GM21447 (cell line): ENCODE measurements at regions not wholly inside any gene's neighbourhood (a gene's known extent, or its start where the extent isn't known, plus 50 kb on each side); places are given as distances from the start of the nearest gene placed in this dataset.

Experiments
- ATAC-seq: cut with Tn5 transposase; IDR thresholded peaks from one replicate; pipeline ENCODE4 v1.9.1; 2021; ENCODE audit not compliant: unreplicated experiment

GRCh38 chr16:86016201-86016965 lies 117.4 kb downstream of the IRF8 start:
- no peak for ATAC-seq

GRCh38 chr16:86018071-86018470 lies 119.1 kb downstream of the IRF8 start:
- ATAC-seq, result no peak

- no peak for ATAC-seq
These were observed 119.5 kb downstream of the IRF8 start for GRCh38 chr16:86018487-86018886.

- no peak for ATAC-seq
These were observed 120.0 kb downstream of the IRF8 start for GRCh38 chr16:86018941-86019340.

- ATAC-seq, result no peak
These were observed 120.6 kb downstream of the IRF8 start for GRCh38 chr16:86019446-86020047.

GRCh38 chr16:86020971-86021370 lies 122.0 kb downstream of the IRF8 start:
- no peak for ATAC-seq

- no peak for ATAC-seq
These were observed 123.5 kb downstream of the IRF8 start for GRCh38 chr16:86022381-86022960.

GRCh38 chr16:86024210-86024609 lies 125.2 kb downstream of the IRF8 start:
- ATAC-seq, result no peak

- ATAC-seq, result no peak
These were observed 126.7 kb downstream of the IRF8 start for GRCh38 chr16:86025706-86026105.

GRCh38 chr16:86026171-86026910 lies 127.4 kb downstream of the IRF8 start:
- no peak for ATAC-seq

GRCh38 chr16:86026916-86027315 lies 128.0 kb downstream of the IRF8 start:
- ATAC-seq, result no peak

- ATAC-seq, result no peak
These were observed 128.6 kb downstream of the IRF8 start for GRCh38 chr16:86027373-86028126.

- no peak for ATAC-seq
These were observed 130.3 kb downstream of the IRF8 start for GRCh38 chr16:86029131-86029741.

GRCh38 chr16:86030116-86030515 lies 131.2 kb downstream of the IRF8 start:
- no peak for ATAC-seq

- no peak for ATAC-seq
These were observed 132.2 kb downstream of the IRF8 start for GRCh38 chr16:86031141-86031678.

GRCh38 chr16:86033016-86033474 lies 134.1 kb downstream of the IRF8 start:
- no peak for ATAC-seq

- no peak for ATAC-seq
These were observed 135.0 kb downstream of the IRF8 start for GRCh38 chr16:86033971-86034370.

GRCh38 chr16:86034421-86034919 lies 135.5 kb downstream of the IRF8 start:
- no peak for ATAC-seq

- ATAC-seq, result no peak
These were observed 136.9 kb downstream of the IRF8 start for GRCh38 chr16:86035906-86036305.
